ENCODE measurements at regions not wholly inside any gene's neighbourhood (a gene's known extent, or its start where the extent isn't known, plus 50 kb on each side); places are given as distances from the start of the nearest gene placed in this dataset.

- DNase-seq, result peak; percentile 8
These were observed 89.2 kb downstream of the KCNRG start for GRCh38 chr13:50104493-50104892.

GRCh38 chr13:50106559-50106958, 91.3 kb downstream of the KCNRG start:
- DNase-seq, result no peak

- DNase-seq, result no peak
These were observed 92.0 kb downstream of the KCNRG start for GRCh38 chr13:50107205-50107604.

GRCh38 chr13:50114961-50115360, 99.7 kb downstream of the KCNRG start:
- no peak for DNase-seq

- no peak for DNase-seq
These were observed 100.5 kb downstream of the KCNRG start for GRCh38 chr13:50115695-50116094.

GRCh38 chr13:50116430-50116973, 101.3 kb downstream of the KCNRG start:
- no peak for DNase-seq

- DNase-seq, result no peak
These were observed 104.3 kb downstream of the KCNRG start for GRCh38 chr13:50119591-50119990.

- no peak for DNase-seq
These were observed 107.2 kb downstream of the KCNRG start for GRCh38 chr13:50122455-50122854.

GRCh38 chr13:50123002-50123401, 107.8 kb downstream of the KCNRG start:
- no peak for DNase-seq

GRCh38 chr13:50123515-50123861, 108.2 kb downstream of the KCNRG start:
- DNase-seq, result no peak

- DNase-seq, result peak; percentile 86
These were observed 108.8 kb downstream of the KCNRG start for GRCh38 chr13:50123862-50124535.

- DNase-seq, result peak; percentile 58
These were observed 109.5 kb downstream of the KCNRG start for GRCh38 chr13:50124536-50125303.

GRCh38 chr13:50125304-50125553, 110.0 kb downstream of the KCNRG start:
- DNase-seq, result no peak

GRCh38 chr13:50125554-50126262, 110.5 kb downstream of the KCNRG start:
- peak; percentile 29 for DNase-seq

GRCh38 chr13:50126263-50126992, 111.2 kb downstream of the KCNRG start:
- no peak for DNase-seq

- DNase-seq, result no peak
These were observed 111.9 kb downstream of the KCNRG start for GRCh38 chr13:50126993-50127725.

GRCh38 chr13:50127726-50128291, 112.6 kb downstream of the KCNRG start:
- no peak for DNase-seq

- DNase-seq, result no peak
These were observed 113.2 kb downstream of the KCNRG start for GRCh38 chr13:50128428-50128931.

GRCh38 chr13:50129081-50129705, 113.9 kb downstream of the KCNRG start:
- DNase-seq, result no peak

- DNase-seq, result no peak
These were observed 114.5 kb downstream of the KCNRG start for GRCh38 chr13:50129706-50130122.
